HG03066 (cell line): ENCODE measurements at regions not wholly inside any gene's neighbourhood (a gene's known extent, or its start where the extent isn't known, plus 50 kb on each side); places are given as distances from the start of the nearest gene placed in this dataset.

ENCODE experiments used
- ATAC-seq: cut with Tn5 transposase; IDR thresholded peaks from one replicate; pipeline ENCODE4 v1.9.1; 2021; ENCODE audit warnings: low read depth; ENCODE audit not compliant: unreplicated experiment

DNA sequence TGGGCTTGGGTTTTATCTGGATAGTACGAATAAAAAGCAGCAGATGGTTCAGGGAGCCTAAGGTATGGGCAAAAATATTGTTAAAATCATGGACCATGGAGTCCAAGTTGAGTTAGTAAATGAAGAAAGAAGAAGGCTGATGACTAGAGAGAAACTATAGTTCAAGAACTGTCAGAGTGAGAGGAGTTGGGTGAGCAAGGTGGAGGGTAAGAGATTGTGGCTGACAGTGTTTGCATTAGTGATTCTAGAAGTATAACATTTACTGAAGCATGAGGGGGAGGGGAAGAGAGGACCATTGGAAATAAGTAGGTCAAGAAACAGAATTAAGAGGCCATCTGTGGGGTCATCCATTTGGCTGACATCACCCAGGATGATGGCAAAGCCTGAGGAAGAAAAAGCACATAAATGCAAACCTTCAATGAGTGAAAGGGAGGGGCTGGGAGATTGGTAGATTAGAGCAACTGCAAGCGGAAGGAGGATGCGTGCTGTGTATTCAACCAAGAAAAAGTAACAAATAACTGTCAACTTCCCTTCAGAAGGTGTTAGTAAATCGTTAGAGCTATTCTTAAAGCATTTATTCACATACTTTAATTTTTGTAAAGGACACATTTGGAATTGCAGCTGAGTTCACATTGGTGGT, 392.8 kb downstream of the TSN start:
- ATAC-seq, result no peak

DNA sequence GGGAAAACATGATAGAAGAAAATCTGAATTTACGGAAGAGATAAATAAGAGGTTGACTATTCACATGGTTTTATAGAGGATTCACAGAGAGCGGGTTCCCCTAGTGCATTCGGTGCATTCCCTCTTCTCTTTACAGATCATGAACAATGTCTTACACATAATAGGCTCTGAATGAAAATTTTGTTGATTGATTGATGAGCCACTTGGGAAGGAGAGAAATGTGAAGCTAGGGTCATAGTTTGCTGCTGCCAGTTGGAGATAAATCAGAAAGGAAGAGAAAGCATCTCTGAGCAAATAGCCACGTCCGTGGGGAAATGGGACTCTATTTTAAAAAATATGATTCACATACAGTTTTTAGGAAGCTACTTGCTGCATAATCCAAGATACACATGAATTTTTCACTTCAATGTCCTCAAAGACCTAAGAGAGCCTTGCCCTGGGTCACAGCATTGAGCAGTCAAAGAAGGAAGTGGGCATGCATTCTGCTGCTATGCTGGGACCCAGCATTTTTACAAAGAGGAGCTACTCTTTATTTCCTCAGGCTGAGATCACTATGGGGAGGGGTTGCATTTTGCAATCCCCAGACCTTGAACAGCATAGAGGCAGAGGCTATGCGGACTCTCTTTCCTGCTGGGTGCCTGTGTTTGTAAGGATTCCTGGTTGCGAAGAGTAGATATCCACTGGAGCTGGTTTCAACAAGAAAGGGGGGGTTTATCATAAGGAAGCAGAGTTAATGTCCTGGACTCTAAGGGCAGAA, 395.3 kb downstream of the TSN start:
- ATAC-seq, result no peak

DNA sequence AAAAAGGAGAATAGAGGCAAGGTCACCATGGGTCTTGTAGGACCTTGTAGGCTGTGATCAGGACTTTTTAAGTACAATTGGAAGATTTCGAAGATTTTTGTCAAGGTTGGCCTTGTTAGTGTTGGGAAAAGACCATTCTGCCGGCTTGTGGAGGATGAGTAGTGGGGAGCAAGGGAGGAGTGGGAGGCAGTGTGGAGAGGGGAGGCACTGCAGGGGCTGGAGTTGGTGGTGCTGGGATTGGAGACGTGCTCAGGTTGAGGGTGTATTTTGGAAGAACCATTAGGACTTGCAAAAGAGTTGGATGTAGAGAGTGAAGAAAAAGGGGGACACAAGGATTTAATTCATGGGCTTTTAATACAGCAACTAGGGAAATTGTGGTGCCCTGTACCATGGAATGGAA, 397.1 kb downstream of the TSN start:
- ATAC-seq, result no peak

DNA sequence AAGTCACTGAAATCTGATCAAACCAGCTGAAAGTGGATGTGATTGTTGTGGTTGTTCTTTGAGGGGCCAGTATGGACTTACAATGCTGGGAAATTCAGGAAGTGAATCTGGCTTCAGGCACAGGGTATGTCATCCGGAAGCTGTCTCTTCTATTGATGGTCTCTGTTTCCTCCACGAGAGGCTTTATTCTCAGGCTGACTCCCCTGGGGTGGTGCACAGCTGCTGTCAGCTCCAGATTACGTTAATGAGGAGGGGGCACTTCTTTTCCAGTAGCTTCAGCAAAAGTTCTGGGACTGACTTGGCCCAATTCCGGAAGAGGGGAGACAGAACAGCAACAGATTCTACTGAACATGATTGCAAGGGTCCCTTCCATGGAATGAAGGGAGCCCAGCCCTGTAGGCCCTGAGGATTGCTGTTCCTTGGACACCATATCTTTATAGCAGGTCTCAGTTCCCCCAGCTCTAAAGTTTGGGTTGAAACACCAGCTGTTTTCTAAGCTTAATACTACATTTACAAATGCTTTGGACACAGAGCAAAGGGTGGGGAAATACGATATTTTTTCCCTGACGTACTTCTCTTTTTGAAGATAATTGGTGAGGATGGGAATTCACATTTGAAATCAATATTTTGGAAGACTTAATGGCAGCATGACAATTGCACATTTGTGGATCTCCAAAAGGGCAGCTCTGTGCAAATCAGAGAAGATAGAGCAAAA, 400.9 kb downstream of the TSN start:
- no peak for ATAC-seq

DNA sequence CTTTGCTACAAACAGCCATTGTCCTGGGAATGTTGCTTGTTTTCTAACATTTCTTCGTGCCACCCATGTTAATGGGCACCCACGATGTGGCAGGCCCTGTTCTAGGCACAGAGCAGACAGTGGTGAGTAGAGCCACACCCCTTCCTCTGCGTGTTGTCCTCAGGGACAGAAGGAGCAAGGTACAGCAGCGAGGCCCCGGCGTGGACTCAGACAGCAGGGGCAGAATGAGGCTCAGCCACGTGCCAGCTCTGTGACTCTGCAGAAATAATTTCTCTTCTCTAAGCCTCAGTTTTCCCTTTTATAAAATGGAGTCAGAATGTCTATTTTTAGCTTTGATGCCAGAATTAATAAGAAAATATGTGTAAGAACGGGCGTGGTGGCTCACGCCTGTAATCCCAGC, 401.7 kb downstream of the TSN start:
- ATAC-seq, result no peak

DNA sequence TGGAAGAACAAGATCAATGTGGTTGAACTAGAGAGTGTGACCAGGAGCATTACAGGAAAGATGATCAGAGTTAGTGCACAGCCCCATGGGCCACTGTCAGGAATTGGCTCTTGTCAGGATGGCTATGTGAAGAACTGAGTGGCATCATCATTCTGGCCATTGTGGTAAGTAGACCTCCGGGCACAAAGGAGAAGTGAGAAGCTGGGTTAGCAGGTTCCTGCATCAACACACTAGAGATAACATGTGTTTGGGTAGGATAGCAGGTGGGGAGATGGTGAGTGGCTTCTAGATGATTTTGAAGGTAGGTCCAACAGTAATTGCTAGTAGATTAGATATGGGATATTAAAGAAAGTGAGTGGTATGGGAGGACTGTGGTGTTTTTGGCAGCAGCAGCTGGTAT, 408.2 kb downstream of the TSN start:
- ATAC-seq, result no peak

DNA sequence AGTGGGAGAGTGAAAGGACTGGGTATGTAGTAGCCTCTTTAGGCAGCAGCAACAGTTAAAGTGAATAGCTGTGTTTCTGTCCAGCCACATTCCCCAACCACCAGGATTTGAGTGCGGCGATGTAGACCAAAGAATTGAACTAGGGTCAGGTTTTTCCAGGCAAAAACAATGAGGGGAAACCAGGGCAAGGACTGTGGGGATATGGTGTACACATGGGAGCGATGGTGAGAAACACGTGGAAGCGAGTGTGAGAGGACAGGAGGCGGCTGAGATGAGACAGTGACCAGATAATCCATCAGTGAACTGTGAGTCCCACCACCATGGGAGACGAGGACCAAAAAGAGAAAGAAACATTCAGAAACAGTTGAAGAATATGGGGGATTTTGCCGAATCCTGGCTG, 409.5 kb downstream of the TSN start:
- ATAC-seq, result no peak

DNA sequence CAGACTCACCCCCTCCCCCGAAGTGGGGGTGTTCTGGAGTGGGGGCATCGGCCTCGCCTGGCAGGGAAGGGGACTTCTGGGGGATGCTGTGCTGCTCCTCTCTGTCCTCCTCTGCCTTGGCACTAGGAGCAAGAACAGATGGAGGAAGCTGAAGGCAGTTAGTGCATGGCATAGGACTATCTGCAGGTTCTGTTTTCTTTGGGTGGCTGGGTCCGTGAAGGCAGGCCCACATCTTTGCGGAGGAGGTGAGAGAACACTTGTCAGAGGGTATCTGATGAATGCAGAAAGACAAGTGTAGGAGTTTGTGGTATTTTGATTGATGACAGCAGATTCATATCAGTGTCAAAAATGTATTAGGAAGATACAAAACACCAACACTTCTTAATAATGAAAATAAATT, 411.4 kb downstream of the TSN start:
- no peak for ATAC-seq

DNA sequence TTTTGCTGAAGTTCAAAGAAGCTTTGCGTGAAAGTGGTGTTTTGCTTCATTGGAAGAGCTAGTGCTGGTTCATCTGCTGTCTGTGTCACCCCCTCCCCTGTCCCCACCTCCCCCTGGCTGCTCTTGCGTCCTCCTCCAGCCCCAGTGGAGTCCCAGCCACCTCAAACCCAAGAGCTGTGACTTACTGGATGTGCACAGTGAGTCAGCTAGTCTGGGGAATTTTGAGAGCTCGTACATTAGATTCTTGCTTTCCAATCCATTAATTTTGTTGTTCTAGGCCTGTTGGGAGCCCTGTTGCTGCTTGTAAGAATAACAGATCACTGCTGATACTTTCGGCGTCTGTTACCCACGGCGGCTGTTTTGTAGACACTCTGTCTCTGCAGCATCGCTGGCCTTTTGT, 412.1 kb downstream of the TSN start:
- no peak for ATAC-seq

DNA sequence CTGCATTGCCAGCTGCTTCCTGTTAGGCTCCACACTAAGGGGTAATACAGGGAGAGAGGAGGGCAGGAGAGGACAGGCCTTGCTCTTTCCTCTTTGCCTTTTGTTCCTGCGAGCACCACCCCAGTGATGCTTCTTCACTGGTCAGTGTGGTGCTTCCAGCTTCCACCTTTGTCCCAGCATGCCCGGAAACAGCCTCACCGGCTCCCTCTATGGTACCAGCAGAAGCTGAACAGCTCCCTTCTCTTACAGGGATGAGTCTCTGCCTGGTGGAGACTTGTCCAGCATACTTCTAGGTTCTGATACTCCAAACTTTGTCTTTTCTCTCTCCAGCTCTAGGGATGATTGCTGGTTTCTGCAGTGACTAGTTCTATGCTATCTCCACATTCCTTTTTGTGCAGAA, 413.3 kb downstream of the TSN start:
- ATAC-seq, result no peak

DNA sequence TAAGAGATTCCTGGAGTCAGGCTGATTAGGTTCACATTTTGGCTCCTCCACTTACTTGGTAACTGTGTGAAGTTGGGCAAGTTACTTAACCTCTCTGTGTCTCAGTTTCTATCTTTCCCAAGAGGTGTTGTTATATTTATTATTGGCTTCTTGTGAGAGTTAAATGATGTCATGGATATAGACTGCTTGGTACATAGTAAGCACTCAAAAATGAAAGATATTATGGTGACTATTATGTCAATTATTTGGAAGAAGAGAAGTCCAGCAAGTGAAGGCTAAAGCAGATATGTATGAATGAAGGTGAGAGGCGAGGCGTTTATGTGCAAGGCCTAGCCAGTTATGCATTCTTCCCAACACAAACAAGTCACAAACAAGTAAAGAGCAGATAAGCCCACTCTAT, 417.4 kb downstream of the TSN start:
- ATAC-seq, result no peak

DNA sequence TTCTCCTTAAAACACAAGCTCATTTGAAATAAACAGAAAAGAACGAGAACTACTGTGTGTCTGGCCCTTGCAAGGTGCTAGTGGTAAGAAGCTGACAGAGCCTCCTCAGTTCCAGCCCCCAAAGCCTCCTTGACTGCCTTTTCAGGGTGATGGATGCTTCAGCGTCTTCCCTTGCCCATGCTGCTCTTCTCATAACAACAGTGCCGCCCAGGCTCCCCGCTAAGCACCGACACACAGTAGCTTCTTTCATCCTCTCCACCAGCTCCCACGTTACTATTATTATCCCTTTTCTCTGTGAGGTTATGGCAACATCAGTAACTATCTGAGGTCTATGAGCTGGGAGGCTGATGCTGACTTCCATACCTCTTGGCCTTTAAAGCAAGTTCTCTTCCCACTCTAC, 418.6 kb downstream of the TSN start:
- ATAC-seq, result no peak

DNA sequence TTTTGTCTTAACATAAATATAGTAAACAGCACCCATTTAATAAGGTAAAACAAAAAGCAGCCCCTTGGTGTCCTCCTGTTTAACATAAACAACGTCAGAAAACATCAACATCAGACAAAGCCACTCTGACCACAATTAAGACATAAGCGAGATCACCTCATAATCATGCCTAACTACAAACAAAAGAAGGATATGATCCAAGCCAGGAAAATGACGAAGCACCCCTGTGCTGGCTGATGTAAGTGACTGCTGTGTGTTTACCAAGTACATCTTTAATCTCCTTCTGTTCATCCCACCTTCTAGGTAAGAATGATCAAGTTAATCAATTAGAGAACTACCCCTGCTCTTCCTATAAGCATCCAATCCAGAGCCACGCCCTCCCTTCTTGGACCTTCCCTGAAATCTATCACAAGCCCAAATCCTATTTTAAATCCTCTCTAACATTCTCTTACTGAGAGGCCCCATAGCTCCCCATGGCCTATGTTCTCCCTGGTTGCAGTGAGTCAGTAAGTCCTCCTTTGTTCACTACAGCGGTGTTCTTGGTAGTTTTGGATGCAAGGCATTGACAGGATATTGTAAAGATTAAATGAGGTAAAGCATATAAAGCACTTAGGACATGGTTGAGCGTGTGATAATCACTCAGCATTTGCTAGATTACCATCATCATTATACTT, 424.2 kb downstream of the TSN start:
- no peak for ATAC-seq

DNA sequence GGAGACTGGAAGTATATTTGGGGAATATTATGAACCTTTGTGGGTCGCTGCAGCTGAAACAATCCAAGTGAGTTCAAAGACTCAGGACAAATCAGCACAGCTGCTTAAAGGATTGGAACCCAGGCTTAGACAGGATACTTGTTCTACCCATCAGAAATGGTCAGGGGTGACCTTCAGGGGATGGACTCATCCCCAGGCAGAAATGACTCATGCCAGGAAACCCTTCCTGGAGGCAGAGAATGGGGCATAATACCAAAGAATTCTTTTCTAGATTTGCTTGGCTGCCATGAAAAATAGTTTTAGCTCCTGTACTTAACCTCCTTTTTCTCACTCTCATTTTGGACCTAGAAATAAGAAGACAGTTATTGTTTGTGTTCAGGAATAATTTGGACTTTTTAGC, 425.5 kb downstream of the TSN start:
- ATAC-seq, result no peak

DNA sequence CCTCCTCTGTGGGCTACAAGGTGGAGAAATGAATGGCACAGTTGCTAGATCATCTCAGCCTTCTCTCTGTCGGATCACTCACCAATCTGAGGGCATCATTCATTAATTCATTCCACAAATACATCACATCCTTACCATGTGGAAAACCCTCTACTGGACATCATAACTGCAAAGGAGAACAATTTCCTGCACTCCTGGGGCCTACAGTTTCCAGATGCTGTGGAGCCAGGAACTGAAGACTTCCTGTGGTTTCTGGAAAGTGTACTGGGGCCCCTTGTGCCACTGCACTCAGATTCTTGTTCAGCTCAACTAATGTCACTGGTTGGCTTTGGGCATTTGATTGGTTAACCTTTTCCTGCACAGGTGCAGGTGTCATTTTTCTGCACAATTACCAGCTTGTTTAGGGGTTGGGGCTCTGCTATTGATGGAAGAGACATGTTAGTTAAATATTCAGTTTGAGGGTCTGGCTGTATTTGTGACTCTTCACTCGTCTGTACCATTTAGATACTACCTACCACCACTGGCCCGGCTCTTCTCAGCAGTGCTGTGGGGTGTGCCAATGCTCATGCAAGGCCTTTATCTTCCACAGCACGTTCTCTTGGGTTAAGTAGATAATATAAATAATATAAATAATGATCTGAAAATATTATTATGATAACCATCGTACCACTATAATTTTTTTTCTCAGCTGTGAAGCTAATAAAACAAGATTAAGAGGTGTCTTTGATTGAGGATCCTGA, 427.3 kb downstream of the TSN start:
- ATAC-seq, result no peak

DNA sequence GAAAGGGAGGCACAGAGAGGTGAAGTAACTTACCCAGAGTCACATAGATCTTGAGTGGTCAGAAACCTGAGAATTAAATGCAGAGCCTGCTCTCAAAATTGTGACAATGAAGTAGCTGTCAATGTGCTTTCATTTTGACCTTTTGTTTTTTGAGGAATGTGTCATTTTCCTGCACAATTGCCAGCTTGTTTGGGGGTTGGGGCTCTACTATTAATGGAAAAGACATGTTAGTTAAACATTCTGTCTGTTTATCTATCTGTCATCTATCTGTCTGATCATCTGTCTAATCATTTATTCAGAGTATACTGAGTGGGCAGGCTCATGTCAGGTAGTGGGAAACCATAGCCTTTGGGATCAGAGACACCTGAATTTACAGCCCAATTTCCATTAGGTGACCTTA, 428.4 kb downstream of the TSN start:
- no peak for ATAC-seq

DNA sequence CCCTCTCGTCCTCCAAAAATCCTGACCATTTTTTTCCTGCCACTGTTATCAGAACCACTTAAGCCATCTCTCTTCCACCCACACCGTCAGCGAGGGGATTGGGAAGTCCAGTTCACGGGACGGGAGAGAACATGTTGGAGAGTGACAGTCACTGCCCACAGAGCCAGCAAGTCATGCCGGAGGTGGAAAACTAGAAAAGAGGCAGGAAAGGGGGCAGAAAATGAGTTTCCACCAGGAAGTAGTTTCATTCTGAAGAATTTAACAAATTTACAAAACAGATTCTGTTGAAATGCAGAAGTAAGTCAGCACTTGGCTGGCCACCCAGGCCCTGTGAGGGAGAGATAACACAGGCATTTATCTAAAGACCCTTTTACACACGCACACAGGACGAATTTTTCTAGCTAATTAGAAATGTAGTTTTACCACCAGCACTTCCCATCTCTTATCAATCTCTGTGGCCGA, 431.3 kb downstream of the TSN start:
- no peak for ATAC-seq

DNA sequence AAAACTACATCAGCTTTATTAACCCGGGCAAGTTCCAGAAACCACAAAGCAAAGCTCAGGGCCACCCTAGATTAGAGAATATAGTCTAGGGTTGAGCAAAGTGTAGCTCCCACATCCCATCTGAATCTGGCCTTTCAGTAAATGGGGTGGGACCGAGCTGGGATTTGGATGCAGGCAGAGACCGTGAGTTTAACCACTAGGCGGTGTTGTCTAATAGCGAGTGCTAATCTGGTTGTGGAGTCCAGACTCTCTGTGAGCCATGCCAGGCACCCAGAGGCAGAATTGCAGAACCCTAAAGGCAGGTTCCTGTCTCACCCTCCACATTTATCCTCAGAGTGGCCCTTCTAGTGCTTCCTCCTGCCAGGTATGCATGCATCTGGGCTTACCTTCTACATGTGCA, 435.9 kb downstream of the TSN start:
- peak; percentile 64 for ATAC-seq

DNA sequence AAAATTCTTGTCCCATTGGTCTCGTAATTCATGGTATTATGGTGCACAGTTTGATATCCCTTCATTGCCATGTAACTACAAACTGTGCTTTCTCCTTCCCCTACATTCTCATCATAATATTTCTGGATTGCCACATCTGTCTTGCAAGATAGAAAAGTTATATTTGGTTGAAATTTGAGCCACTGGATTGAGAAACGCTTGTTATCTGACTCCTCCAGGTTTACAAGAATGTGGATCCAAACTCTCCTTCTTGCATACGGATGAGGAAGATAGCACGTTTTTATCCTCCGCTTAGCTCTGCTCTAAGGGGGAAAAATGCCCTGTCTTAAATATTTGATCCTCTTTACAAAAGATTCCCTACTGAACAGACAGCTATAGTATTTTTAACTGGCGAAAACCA, 438.2 kb downstream of the TSN start:
- ATAC-seq, result no peak

DNA sequence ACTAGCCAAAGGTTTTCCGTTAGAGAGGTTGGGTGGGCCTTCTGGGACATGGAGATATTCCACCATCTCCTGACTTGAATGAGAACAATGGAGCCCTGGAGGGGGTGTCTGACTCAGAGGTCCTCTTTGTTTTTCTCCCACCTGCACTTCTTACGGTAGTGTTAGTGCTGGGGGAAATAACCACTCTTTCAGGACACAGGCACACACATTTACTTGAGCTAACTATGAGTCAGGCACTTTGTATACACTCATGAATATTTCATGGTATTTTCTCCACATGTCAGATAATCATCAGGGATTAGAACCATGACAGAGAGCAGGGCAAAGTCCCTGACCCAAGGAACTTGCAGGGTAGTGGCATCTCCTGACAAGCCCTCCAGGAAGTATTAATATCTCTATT, 439.1 kb downstream of the TSN start:
- no peak for ATAC-seq

DNA sequence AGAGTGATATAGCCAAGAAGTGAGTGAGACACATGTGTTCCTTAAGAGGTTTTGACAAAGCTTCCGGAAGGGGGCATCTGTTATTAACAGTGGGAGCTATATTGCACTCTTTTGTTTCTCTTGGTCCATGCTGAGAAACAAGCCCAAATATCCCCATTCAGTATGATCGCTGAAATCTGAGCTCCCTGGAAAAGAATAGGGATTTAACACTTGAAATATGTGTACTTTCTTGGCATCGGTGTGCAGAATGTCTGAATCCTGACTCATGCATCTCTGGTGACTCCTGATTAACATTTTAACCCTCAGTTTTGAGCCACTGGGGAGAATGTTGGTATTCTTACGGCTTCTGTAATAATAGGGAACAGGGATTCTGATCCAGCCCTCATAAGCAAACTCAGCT, 448.1 kb downstream of the TSN start:
- ATAC-seq, result no peak
